ENCODE measurements at regions not wholly inside any gene's neighbourhood (a gene's known extent, or its start where the extent isn't known, plus 50 kb on each side); places are given as distances from the start of the nearest gene placed in this dataset.

DNA sequence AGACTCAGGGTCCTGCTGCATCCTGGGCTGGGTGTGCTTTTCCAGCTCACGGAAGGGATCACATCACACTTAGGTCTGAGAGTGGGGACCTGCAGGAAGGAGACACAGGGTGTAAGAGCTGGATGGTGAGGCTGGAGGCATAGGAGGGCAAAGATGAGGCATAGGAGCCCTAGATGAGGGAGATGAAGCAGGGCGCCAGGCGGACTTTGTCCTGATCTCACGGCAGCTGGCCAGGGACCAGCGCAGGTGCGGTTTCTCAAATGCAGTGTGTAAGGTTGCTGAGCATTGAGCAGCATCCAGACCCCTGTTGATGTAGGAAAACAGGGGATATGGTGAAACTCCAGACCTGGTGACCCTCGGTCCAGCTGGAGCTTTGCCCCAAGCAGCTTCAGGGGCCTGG is 156.5 kb downstream of the PSAT1 start:
- Histone ChIP-seq H3K9me3 (no peaks in the 10 kb centered on the region), H3K4me3 (no peak overlapping the region), H3K4me1 (no peaks in the 10 kb centered on the region), H3K27ac (no peak overlapping the region), H3K4me2 (no peak overlapping the region)
- CTCF ChIA-PET, result interaction anchor here (1.6 kb wide), 1 partner anchor 14 kb away, joined by 4 read pairs; no protein-coding TSS in a partner anchor
- 83% methylated on average over 7 of the region's 7 CpGs for WGBS (ENCODE audit: missing lambda C conversion rate)
- POLR2A ChIA-PET, result no interaction called here
- TF ChIP-seq FOSB (CRISPR knock-in tag; IDR thresholded peaks at IDR 0.05), result no peak
- TF ChIP-seq FOXS1 (CRISPR knock-in tag; IDR thresholded peaks at IDR 0.05), result no peak
- no peak for TF ChIP-seq CBX2 (IDR thresholded peaks at IDR 0.05; ENCODE audit: borderline replicate concordance, low read depth)
- TF ChIP-seq PBX3 (IDR thresholded peaks at IDR 0.05), result no peak
- no peak for TF ChIP-seq HOXB13 (CRISPR knock-in tag; IDR thresholded peaks at IDR 0.05; ENCODE audit: low read depth)
- TF ChIP-seq JUNB (IDR thresholded peaks at IDR 0.05), result no peak
- TF ChIP-seq POLR2A (IDR thresholded peaks at IDR 0.05; ENCODE audit: low read length), result no peak
- no peak for FAIRE-seq
- ATAC-seq, result no peak
- no peak for DNase-seq (ENCODE audit: low read depth in 1 of 2, low spot score in 1 of 2)

DNA sequence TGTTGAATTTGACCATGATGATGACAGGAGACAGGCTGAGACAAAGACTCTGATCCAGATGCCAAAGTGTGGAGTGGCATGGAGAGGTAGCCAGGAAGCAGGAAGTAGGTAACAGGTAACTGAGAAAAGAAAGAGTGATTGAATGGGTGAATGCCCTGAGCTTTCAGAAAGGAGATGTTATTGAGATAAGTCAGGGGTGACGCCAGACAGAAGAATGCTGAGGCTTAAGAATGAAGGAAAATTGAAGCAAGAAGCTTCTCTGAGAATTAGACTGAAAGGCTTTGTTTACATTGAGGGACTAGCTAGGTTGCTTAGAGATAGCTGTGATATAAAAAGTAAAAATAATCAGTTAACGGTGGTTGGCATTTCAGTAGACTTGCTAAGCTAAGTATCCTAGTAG is 165.7 kb downstream of the PSAT1 start:
- Histone ChIP-seq H3K9me3 (no peaks in the 10 kb centered on the region), H3K4me1 (no peaks in the 10 kb centered on the region), H3K4me3 (no peak overlapping the region), H3K27ac (no peak overlapping the region), H3K4me2 (no peak overlapping the region)
- ChIA-PET CTCF (interaction anchor here (0.8 to 1.9 kb wide), 2 partner anchors 23 to 34 kb away, joined by 3 to 10 read pairs; no protein-coding TSS in a partner anchor), POLR2A (no interaction called here)
- WGBS (ENCODE audit: missing lambda C conversion rate), result 68% methylated on average over 2 of the region's 2 CpGs
- DNase-seq (ENCODE audit: low read depth in 1 of 2, low spot score in 1 of 2) (no peak), FAIRE-seq (no peak), ATAC-seq (no peak)
- no peak for TF ChIP-seq EHMT2 (IDR thresholded peaks at IDR 0.05; ENCODE audit: low read depth)
- TF ChIP-seq, protein P1, sequence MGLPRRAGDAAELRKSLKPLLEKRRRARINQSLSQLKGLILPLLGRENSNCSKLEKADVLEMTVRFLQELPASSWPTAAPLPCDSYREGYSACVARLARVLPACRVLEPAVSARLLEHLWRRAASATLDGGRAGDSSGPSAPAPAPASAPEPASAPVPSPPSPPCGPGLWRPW (IDR thresholded peaks at IDR 0.05), result no peak
- TF ChIP-seq POLR2A (IDR thresholded peaks at IDR 0.05; ENCODE audit: low read length), result no peak
- TF ChIP-seq NFE2L2 (conservative IDR thresholded peaks at IDR 0.05; ENCODE audit: low read length), result no peak
- TF ChIP-seq, protein P2, sequence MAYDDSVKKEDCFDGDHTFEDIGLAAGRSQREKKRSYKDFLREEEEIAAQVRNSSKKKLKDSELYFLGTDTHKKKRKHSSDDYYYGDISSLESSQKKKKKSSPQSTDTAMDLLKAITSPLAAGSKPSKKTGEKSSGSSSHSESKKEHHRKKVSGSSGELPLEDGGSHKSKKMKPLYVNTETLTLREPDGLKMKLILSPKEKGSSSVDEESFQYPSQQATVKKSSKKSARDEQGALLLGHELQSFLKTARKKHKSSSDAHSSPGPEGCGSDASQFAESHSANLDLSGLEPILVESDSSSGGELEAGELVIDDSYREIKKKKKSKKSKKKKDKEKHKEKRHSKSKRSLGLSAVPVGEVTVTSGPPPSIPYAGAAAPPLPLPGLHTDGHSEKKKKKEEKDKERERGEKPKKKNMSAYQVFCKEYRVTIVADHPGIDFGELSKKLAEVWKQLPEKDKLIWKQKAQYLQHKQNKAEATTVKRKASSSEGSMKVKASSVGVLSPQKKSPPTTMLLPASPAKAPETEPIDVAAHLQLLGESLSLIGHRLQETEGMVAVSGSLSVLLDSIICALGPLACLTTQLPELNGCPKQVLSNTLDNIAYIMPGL (CRISPR knock-in tag; IDR thresholded peaks at IDR 0.05; ENCODE audit: borderline replicate concordance), result no peak
- no peak for TF ChIP-seq RAD21 (conservative IDR thresholded peaks at IDR 0.05 in 1 of 2, IDR thresholded peaks at IDR 0.05 in 1 of 2)
- TF ChIP-seq SMC3 (IDR thresholded peaks at IDR 0.05), result no peak
- no peak for TF ChIP-seq GATA3 (IDR thresholded peaks at IDR 0.05; ENCODE audit: borderline replicate concordance)
- no peak for TF ChIP-seq RCOR1 (IDR thresholded peaks at IDR 0.05; ENCODE audit: low read depth, low read length)
- no peak for TF ChIP-seq ZFP36 (IDR thresholded peaks at IDR 0.05; ENCODE audit: borderline replicate concordance, partially characterized antibody)
- TF ChIP-seq HOXB5 (CRISPR knock-in tag; IDR thresholded peaks at IDR 0.05), result no peak
- no peak for TF ChIP-seq MAX (IDR thresholded peaks at IDR 0.05)
- TF ChIP-seq JUN (IDR thresholded peaks at IDR 0.05), result no peak

GRCh38 chr9:78463750-78464149 is 166.8 kb downstream of the PSAT1 start:
- WGBS (ENCODE audit: missing lambda C conversion rate), result 52% methylated on average over 3 of the region's 3 CpGs

More at GRCh38 chr9:78463750-78464149, 166.8 kb downstream of the PSAT1 start:
- FAIRE-seq, result no peak
- Histone ChIP-seq H3K4me3 (no peak overlapping the region), H3K9me3 (no peaks in the 10 kb centered on the region), H3K27ac (no peak overlapping the region), H3K4me1 (no peaks in the 10 kb centered on the region), H3K4me2 (no peak overlapping the region)
- no peak for DNase-seq (ENCODE audit: low read depth in 1 of 2, low spot score in 1 of 2)
- ChIA-PET CTCF (interaction anchor here (0.6 to 1.9 kb wide), 2 partner anchors 13 to 24 kb away, joined by 4 to 10 read pairs; no protein-coding TSS in a partner anchor), POLR2A (no interaction called here)
- TF ChIP-seq, protein P3, sequence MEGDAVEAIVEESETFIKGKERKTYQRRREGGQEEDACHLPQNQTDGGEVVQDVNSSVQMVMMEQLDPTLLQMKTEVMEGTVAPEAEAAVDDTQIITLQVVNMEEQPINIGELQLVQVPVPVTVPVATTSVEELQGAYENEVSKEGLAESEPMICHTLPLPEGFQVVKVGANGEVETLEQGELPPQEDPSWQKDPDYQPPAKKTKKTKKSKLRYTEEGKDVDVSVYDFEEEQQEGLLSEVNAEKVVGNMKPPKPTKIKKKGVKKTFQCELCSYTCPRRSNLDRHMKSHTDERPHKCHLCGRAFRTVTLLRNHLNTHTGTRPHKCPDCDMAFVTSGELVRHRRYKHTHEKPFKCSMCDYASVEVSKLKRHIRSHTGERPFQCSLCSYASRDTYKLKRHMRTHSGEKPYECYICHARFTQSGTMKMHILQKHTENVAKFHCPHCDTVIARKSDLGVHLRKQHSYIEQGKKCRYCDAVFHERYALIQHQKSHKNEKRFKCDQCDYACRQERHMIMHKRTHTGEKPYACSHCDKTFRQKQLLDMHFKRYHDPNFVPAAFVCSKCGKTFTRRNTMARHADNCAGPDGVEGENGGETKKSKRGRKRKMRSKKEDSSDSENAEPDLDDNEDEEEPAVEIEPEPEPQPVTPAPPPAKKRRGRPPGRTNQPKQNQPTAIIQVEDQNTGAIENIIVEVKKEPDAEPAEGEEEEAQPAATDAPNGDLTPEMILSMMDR (IDR thresholded peaks at IDR 0.05), result no peak
- no peak for ATAC-seq
